ENCODE measurements at regions not wholly inside any gene's neighbourhood (a gene's known extent, or its start where the extent isn't known, plus 50 kb on each side); places are given as distances from the start of the nearest gene placed in this dataset.

- Histone ChIP-seq H2AFZ (ENCODE audit: low read length) (no peak overlapping the region), H3K9me2 (ENCODE audit: low read depth, low read length) (no peaks in the 10 kb centered on the region), H3K9me3 (ENCODE audit: low read length) (no peaks in the 10 kb centered on the region), H3K9ac (ENCODE audit: low read length) (no peak overlapping the region), H3K79me2 (ENCODE audit: insufficient read depth, low read length) (no peaks in the 10 kb centered on the region), H3K36me3 (ENCODE audit: insufficient read depth, low read length) (no peaks in the 10 kb centered on the region), H3K4me3 (ENCODE audit: low read depth, low read length, poor library complexity, severe bottlenecking) (no peak overlapping the region), H3K4me1 (ENCODE audit: insufficient read depth, low read length, severe bottlenecking) (no peaks in the 10 kb centered on the region), H3K27ac (ENCODE audit: low read depth, low read length, poor library complexity, severe bottlenecking) (no peak overlapping the region), H3K4me2 (ENCODE audit: low read length) (no peak overlapping the region), H3F3A (ENCODE audit: insufficient read depth, low read length) (no peaks in the 10 kb centered on the region), H4K20me1 (ENCODE audit: insufficient read depth, low read length) (no peaks in the 10 kb centered on the region), H3K27me3 (ENCODE audit: insufficient read depth, low read length) (no peaks in the 10 kb centered on the region)
- TF ChIP-seq CTCF (IDR thresholded peaks at IDR 0.05; ENCODE audit: low read length): no peak
- no peak for TF ChIP-seq EZH2 (IDR thresholded peaks at IDR 0.05; ENCODE audit: borderline replicate concordance, low read length)
These were observed 300.0 kb downstream of the SH2D1A start for GRCh38 chrX:124646403-124646802.

- H3K27ac ChIP-seq (ENCODE audit: low read depth, low read length, poor library complexity, severe bottlenecking): no peak overlapping the region
- H3K36me3 ChIP-seq (ENCODE audit: insufficient read depth, low read length): no peaks in the 10 kb centered on the region
- no peaks in the 10 kb centered on the region for H3K79me2 ChIP-seq (ENCODE audit: insufficient read depth, low read length)
- no peak overlapping the region for H3K4me2 ChIP-seq (ENCODE audit: low read length)
- no peaks in the 10 kb centered on the region for H3K9me2 ChIP-seq (ENCODE audit: low read depth, low read length)
- no peak overlapping the region for H3K9ac ChIP-seq (ENCODE audit: low read length)
- H4K20me1 ChIP-seq (ENCODE audit: insufficient read depth, low read length): no peaks in the 10 kb centered on the region
- no peak overlapping the region for H3K4me3 ChIP-seq (ENCODE audit: low read depth, low read length, poor library complexity, severe bottlenecking)
- no peaks in the 10 kb centered on the region for H3K4me1 ChIP-seq (ENCODE audit: insufficient read depth, low read length, severe bottlenecking)
- no peak overlapping the region for H2AFZ ChIP-seq (ENCODE audit: low read length)
- TF ChIP-seq CTCF (IDR thresholded peaks at IDR 0.05; ENCODE audit: low read length): no peak
- TF ChIP-seq EZH2 (IDR thresholded peaks at IDR 0.05; ENCODE audit: borderline replicate concordance, low read length): no peak
- H3K9me3 ChIP-seq (ENCODE audit: low read length): no peaks in the 10 kb centered on the region
- H3K27me3 ChIP-seq (ENCODE audit: insufficient read depth, low read length): no peaks in the 10 kb centered on the region
- H3F3A ChIP-seq (ENCODE audit: insufficient read depth, low read length): no peaks in the 10 kb centered on the region
These were observed 304.7 kb downstream of the SH2D1A start for GRCh38 chrX:124651031-124651430.

GRCh38 chrX:124665621-124666400, 319.4 kb downstream of the SH2D1A start:
- Histone ChIP-seq H3K9me3 (ENCODE audit: low read length) (no peaks in the 10 kb centered on the region), H3K9ac (ENCODE audit: low read length) (no peak overlapping the region), H3K9me2 (ENCODE audit: low read depth, low read length) (no peaks in the 10 kb centered on the region), H3K36me3 (ENCODE audit: insufficient read depth, low read length) (no peaks in the 10 kb centered on the region), H3K27me3 (ENCODE audit: insufficient read depth, low read length) (no peaks in the 10 kb centered on the region), H4K20me1 (ENCODE audit: insufficient read depth, low read length) (no peaks in the 10 kb centered on the region), H3K4me1 (ENCODE audit: insufficient read depth, low read length, severe bottlenecking) (no peaks in the 10 kb centered on the region), H3K27ac (ENCODE audit: low read depth, low read length, poor library complexity, severe bottlenecking) (no peak overlapping the region), H2AFZ (ENCODE audit: low read length) (no peak overlapping the region), H3K4me2 (ENCODE audit: low read length) (no peak overlapping the region), H3K4me3 (ENCODE audit: low read depth, low read length, poor library complexity, severe bottlenecking) (no peak overlapping the region), H3K79me2 (ENCODE audit: insufficient read depth, low read length) (no peaks in the 10 kb centered on the region), H3F3A (ENCODE audit: insufficient read depth, low read length) (no peaks in the 10 kb centered on the region)
- TF ChIP-seq CTCF (IDR thresholded peaks at IDR 0.05; ENCODE audit: low read length) (no peak), EZH2 (IDR thresholded peaks at IDR 0.05; ENCODE audit: borderline replicate concordance, low read length) (no peak)
